ENCODE measurements at regions not wholly inside any gene's neighbourhood (a gene's known extent, or its start where the extent isn't known, plus 50 kb on each side); places are given as distances from the start of the nearest gene placed in this dataset.

GRCh38 chr18:68467329-68467728, 247.6 kb downstream of the TMX3 start:
- TF ChIP-seq GABPA (IDR thresholded peaks at IDR 0.05 in 1 of 2, conservative IDR thresholded peaks at IDR 0.05 in 1 of 2) (no peak), CTCF (IDR thresholded peaks at IDR 0.05; ENCODE audit: low read depth, low read length, missing input control) (no peak), TAF1 (conservative IDR thresholded peaks at IDR 0.05) (no peak), RAD21 (IDR thresholded peaks at IDR 0.05) (no peak), REST (IDR thresholded peaks at IDR 0.05) (no peak), RXRA (IDR thresholded peaks at IDR 0.05) (no peak), EGR1 (IDR thresholded peaks at IDR 0.05; ENCODE audit: low read depth in 2 of 2) (no peak), YY1 (IDR thresholded peaks at IDR 0.05) (no peak), JUND (IDR thresholded peaks at IDR 0.05) (no peak), SP1 (IDR thresholded peaks at IDR 0.05) (no peak), HNF4G (IDR thresholded peaks at IDR 0.05) (no peak)
- TF ChIP-seq, protein P1, sequence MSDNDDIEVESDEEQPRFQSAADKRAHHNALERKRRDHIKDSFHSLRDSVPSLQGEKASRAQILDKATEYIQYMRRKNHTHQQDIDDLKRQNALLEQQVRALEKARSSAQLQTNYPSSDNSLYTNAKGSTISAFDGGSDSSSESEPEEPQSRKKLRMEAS (IDR thresholded peaks at IDR 0.05) = no peak
- TF ChIP-seq, protein P2, sequence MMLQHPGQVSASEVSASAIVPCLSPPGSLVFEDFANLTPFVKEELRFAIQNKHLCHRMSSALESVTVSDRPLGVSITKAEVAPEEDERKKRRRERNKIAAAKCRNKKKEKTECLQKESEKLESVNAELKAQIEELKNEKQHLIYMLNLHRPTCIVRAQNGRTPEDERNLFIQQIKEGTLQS (IDR thresholded peaks at IDR 0.05) = no peak

Data from liver (tissue), 3 donors.